H9 (cell line): ENCODE measurements at regions not wholly inside any gene's neighbourhood (a gene's known extent, or its start where the extent isn't known, plus 50 kb on each side); places are given as distances from the start of the nearest gene placed in this dataset.

ENCODE experiments used
- DNase-seq: peaks from one replicate; pipeline ENCODE4 v3.0.0-alpha.2; 2017
- H2AFZ ChIP-seq: one replicate; pipeline ENCODE4 v1.6.1; 2013; ENCODE audit warnings: mild to moderate bottlenecking, low read length, control low read depth, moderate library complexity
- H2AK5ac ChIP-seq: 2 replicates; pipeline ENCODE4 v1.6.1; 2013; ENCODE audit warnings: low read length, control low read depth, mixed read lengths; ENCODE audit not compliant: insufficient read length
- H2BK120ac ChIP-seq: one replicate; pipeline ENCODE4 v1.6.1; 2013; ENCODE audit warnings: low read depth, mild to moderate bottlenecking, low read length, control low read depth, inconsistent platforms; ENCODE audit not compliant: poor library complexity, severe bottlenecking
- H2BK12ac ChIP-seq: 2 replicates; pipeline ENCODE4 v1.6.1; 2013; ENCODE audit warnings: low read length, control low read depth, mixed read lengths, low read depth; ENCODE audit not compliant: insufficient read length
- H2BK15ac ChIP-seq: 2 replicates; pipeline ENCODE4 v1.6.1; 2013; ENCODE audit warnings: low read depth, low read length, control low read depth
- H2BK20ac ChIP-seq: one replicate; pipeline ENCODE4 v1.6.1; 2013; ENCODE audit warnings: low read depth, mild to moderate bottlenecking, low read length, control low read depth, inconsistent platforms; ENCODE audit not compliant: poor library complexity, severe bottlenecking
- H2BK5ac ChIP-seq: 2 replicates; pipeline ENCODE4 v1.6.1; 2013; ENCODE audit warnings: low read length, control low read depth, mixed read lengths; ENCODE audit not compliant: insufficient read length
- H3K14ac ChIP-seq: 2 replicates; pipeline ENCODE4 v1.6.1; 2013; ENCODE audit warnings: low read length, control low read depth; ENCODE audit not compliant: insufficient read depth
- H3K18ac ChIP-seq: 2 replicates; pipeline ENCODE4 v1.6.1; 2013; ENCODE audit warnings: low read depth, mild to moderate bottlenecking, mixed read lengths, low read length, control low read depth; ENCODE audit not compliant: insufficient read length
- H3K23ac ChIP-seq: 2 replicates; pipeline ENCODE4 v1.6.1; 2013; ENCODE audit warnings: low read length, control low read depth, mixed read lengths, low read depth; ENCODE audit not compliant: insufficient read length
- H3K23me2 ChIP-seq: 2 replicates; pipeline ENCODE4 v1.6.1; 2013; ENCODE audit warnings: low read depth, mild to moderate bottlenecking, mixed read lengths, low read length, control low read depth; ENCODE audit not compliant: insufficient read length, poor library complexity, severe bottlenecking
- H3K27ac ChIP-seq: 2 replicates; pipeline ENCODE4 v1.5.1; 2013; ENCODE audit warnings: low read length, control low read depth, mixed read lengths, low read depth; ENCODE audit not compliant: insufficient read length
- H3K27me3 ChIP-seq: 2 replicates; pipeline ENCODE4 v1.6.1; 2013; ENCODE audit warnings: low read length, control low read depth, inconsistent platforms; ENCODE audit not compliant: insufficient read depth
- H3K4ac ChIP-seq: 2 replicates; pipeline ENCODE4 v1.6.1; 2013; ENCODE audit warnings: low read depth, mild to moderate bottlenecking, control low read depth, inconsistent platforms, low read length, moderate library complexity
- H3K4me1 ChIP-seq: 2 replicates; pipeline ENCODE4 v1.6.1; 2013; ENCODE audit warnings: low read length, control low read depth, inconsistent platforms; ENCODE audit not compliant: insufficient read depth
- H3K4me2 ChIP-seq: 2 replicates; pipeline ENCODE4 v1.6.1; 2013; ENCODE audit warnings: low read length, control low read depth, mixed read lengths; ENCODE audit not compliant: insufficient read length, insufficient read depth
- H3K56ac ChIP-seq: 2 replicates; pipeline ENCODE4 v1.6.1; 2013; ENCODE audit warnings: low read depth, mild to moderate bottlenecking, mixed read lengths, low read length, control low read depth; ENCODE audit not compliant: insufficient read length
- H3K79me1 ChIP-seq: 2 replicates; pipeline ENCODE4 v1.6.1; 2013; ENCODE audit warnings: low read depth, mild to moderate bottlenecking, moderate library complexity, low read length, control low read depth, inconsistent platforms; ENCODE audit not compliant: insufficient read depth, poor library complexity, severe bottlenecking
- H3K79me2 ChIP-seq: 2 replicates; pipeline ENCODE4 v1.6.1; 2013; ENCODE audit warnings: low read length, control low read depth, inconsistent platforms; ENCODE audit not compliant: insufficient read depth
- H3K9ac ChIP-seq: 2 replicates; pipeline ENCODE4 v1.6.1; 2013; ENCODE audit warnings: low read length, control low read depth, mixed read lengths; ENCODE audit not compliant: insufficient read length; ENCODE audit errors: extremely low read depth
- H3K9me3 ChIP-seq: one replicate; pipeline ENCODE4 v1.6.1; 2013; ENCODE audit warnings: low read depth, low read length, inconsistent platforms; ENCODE audit not compliant: control insufficient read depth
- H3T11ph ChIP-seq: one replicate; pipeline ENCODE4 v1.6.1; 2013; ENCODE audit warnings: mild to moderate bottlenecking, low read length, control low read depth, inconsistent platforms
- H4K20me1 ChIP-seq: one replicate; pipeline ENCODE4 v1.6.1; 2013; ENCODE audit not compliant: control insufficient read depth, insufficient read length, insufficient read depth
- H4K5ac ChIP-seq: 2 replicates; pipeline ENCODE4 v1.6.1; 2013; ENCODE audit warnings: low read depth, mild to moderate bottlenecking, mixed read lengths, low read length, control low read depth; ENCODE audit not compliant: insufficient read length
- H4K8ac ChIP-seq: replicated peaks from 2 replicates; pipeline ENCODE4 v1.6.1; 2013; ENCODE audit warnings: low read length, control low read depth, mixed read lengths, low read depth; ENCODE audit not compliant: insufficient read length
- H4K91ac ChIP-seq: 2 replicates; pipeline ENCODE4 v1.6.1; 2013; ENCODE audit warnings: low read depth, mild to moderate bottlenecking, moderate library complexity, mixed read lengths, low read length, control low read depth; ENCODE audit not compliant: insufficient read length
- H3K27ac Mint-ChIP-seq, 3 experiments: 2 replicates in 2 of 3; 3 replicates in 1 of 3; pipeline ENCODE4 v1.8.0; 2020 to 2021; ENCODE audit warnings: mixed read lengths in 3 of 3, mild to moderate bottlenecking in 1 of 3, moderate library complexity in 1 of 3
- H3K27me3 Mint-ChIP-seq: 2 replicates; pipeline ENCODE4 v1.8.0; 2021; ENCODE audit warnings: low read depth, mild to moderate bottlenecking, moderate library complexity, mixed read lengths
- H3K36me3 Mint-ChIP-seq, 3 experiments: 2 replicates in 2 of 3; 3 replicates in 1 of 3; pipeline ENCODE4 v1.8.0; 2020 to 2021; ENCODE audit warnings: low read depth in 3 of 3, mixed read lengths in 3 of 3; ENCODE audit not compliant: insufficient read depth in 1 of 3
- H3K4me1 Mint-ChIP-seq, 2 experiments: 2 replicates each; pipeline ENCODE4 v1.8.0; 2020; ENCODE audit warnings: mixed read lengths in 2 of 2
- H3K4me3 Mint-ChIP-seq, 2 experiments: 2 replicates in 1 of 2; 3 replicates in 1 of 2; pipeline ENCODE4 v1.8.0; 2020 to 2021; ENCODE audit warnings: mild to moderate bottlenecking in 2 of 2, mixed read lengths in 2 of 2, moderate library complexity in 1 of 2
- H3K9me3 Mint-ChIP-seq, 2 experiments: 2 replicates in 1 of 2; 3 replicates in 1 of 2; pipeline ENCODE4 v1.8.0; 2020; ENCODE audit warnings: mild to moderate bottlenecking in 2 of 2, mixed read lengths in 2 of 2, moderate library complexity in 1 of 2
- WGBS: extraction: QIAGEN DNeasy Blood & Tissue Kit; methylation state at CpG from one replicate; pipeline ENCODE4 v1.1.7; 2013; ENCODE audit warnings: missing lambda C conversion rate, low lambda C conversion rate, mixed read lengths; ENCODE audit not compliant: insufficient read length; ENCODE audit errors: extremely low coverage; 5-methylcytosine and 5-hydroxymethylcytosine counted together
- TF ChIP-seq, protein P1 (sequence below): fragments of 200-600 bp; sonication (generic); conservative IDR thresholded peaks from 3 replicates; pipeline ENCODE4 v1.8.0; 2021; ENCODE audit warnings: antibody characterized with exemption, mild to moderate bottlenecking

DNA sequence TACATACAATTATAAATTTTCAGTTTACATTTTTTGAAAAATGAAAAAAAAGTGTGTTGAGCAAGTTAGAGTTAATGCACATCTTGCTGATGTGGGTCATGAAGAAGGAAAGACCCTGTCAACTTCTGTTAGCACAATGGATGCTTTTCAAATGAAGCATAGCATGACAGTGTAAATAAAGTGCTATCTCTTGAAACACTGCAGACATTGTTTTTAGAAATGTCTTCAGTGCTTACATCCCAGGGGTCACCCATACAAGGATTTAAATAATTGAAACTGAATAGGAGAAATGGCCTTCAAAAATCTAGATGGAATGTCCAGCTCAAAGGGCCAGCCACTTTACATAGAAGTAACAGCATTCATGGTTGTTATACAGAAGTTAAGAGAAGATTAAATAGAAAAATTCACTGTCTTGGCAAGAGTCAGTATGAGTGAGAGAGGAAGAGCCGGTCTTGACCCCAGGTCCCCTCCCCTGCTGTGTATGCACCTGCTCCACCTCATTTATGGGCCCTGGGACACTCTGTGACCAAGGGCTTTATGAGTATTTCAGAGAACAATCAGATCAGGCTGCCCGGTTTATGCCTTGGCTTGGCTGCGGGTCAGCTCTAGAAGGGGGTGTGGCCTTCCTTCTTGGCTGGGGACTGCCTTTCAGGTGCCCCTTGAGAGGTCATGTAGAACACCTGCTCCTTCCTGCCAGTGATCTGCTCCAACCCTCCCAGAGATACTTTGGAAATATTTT, 237.7 kb upstream of the TMEM72 start:
- Histone ChIP-seq H2BK12ac (no peak overlapping the region), H3K27me3 (no peaks in the 10 kb centered on the region), H2AFZ (no peak overlapping the region), H3K9me3 (no peaks in the 10 kb centered on the region), H4K5ac (no peak overlapping the region), H3K79me2 (no peaks in the 10 kb centered on the region), H3K79me1 (no peaks in the 10 kb centered on the region), H2BK120ac (no peak overlapping the region), H3K56ac (no peak overlapping the region), H3K4me2 (no peak overlapping the region), H2AK5ac (no peak overlapping the region), H2BK20ac (no peak overlapping the region), H3T11ph (no peak overlapping the region), H4K8ac (no peak overlapping the region), H3K18ac (no peak overlapping the region), H2BK5ac (no peak overlapping the region), H3K27ac (no peak overlapping the region), H3K9ac (no peak overlapping the region), H2BK15ac (no peak overlapping the region), H3K23me2 (no peaks in the 10 kb centered on the region), H3K23ac (no peak overlapping the region), H3K4me1 (no peaks in the 10 kb centered on the region), H3K14ac (no peak overlapping the region), H3K4ac (no peak overlapping the region), H4K20me1 (no peaks in the 10 kb centered on the region), H4K91ac (no peak overlapping the region)
- DNase-seq, result no peak
- TF ChIP-seq, protein P1, sequence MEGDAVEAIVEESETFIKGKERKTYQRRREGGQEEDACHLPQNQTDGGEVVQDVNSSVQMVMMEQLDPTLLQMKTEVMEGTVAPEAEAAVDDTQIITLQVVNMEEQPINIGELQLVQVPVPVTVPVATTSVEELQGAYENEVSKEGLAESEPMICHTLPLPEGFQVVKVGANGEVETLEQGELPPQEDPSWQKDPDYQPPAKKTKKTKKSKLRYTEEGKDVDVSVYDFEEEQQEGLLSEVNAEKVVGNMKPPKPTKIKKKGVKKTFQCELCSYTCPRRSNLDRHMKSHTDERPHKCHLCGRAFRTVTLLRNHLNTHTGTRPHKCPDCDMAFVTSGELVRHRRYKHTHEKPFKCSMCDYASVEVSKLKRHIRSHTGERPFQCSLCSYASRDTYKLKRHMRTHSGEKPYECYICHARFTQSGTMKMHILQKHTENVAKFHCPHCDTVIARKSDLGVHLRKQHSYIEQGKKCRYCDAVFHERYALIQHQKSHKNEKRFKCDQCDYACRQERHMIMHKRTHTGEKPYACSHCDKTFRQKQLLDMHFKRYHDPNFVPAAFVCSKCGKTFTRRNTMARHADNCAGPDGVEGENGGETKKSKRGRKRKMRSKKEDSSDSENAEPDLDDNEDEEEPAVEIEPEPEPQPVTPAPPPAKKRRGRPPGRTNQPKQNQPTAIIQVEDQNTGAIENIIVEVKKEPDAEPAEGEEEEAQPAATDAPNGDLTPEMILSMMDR, result no peak
- H3K4me3 Mint-ChIP-seq, result no peak overlapping the region
- no peaks in the 10 kb centered on the region; a peak in 1 of 5 replicates for H3K9me3 Mint-ChIP-seq
- no CpG with 5 or more reads among the region's 3 CpGs for WGBS
- H3K4me1 Mint-ChIP-seq, result peaks cover 0 to 5% of the 10 kb centered on the region in 2 experiments; a peak in 1 of 4 replicates
- no peaks in the 10 kb centered on the region for H3K27me3 Mint-ChIP-seq
- H3K36me3 Mint-ChIP-seq, result no peaks in the 10 kb centered on the region
- no peak overlapping the region for H3K27ac Mint-ChIP-seq
